ENCODE measurements at regions not wholly inside any gene's neighbourhood (a gene's known extent, or its start where the extent isn't known, plus 50 kb on each side); places are given as distances from the start of the nearest gene placed in this dataset.

- no peak for DNase-seq (ENCODE audit: insufficient read length, low spot score)
- no peak for FAIRE-seq
These were observed 178.2 kb upstream of the NRG3 start for GRCh38 chr10:81696609-81697388.

DNA sequence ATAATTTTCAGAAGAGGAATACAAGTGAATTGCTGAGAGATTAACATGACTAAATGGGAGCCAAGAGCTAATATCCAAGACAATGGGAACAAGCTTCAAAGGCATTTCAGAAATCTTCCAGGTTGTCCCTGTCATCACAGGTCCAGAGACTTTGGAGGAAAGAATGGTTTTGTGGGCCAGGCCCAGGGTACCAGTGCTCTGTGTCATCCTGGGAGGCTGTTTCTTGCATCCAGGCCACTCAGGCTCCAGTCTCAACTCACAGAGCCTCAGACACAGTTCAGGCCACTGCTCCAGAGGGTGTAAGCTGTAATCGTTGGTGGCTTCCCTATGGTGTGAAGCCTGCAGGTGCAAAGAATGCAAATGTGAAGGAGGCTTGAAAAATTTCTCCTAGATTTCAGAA, 170.4 kb upstream of the NRG3 start:
- DNase-seq (ENCODE audit: insufficient read length, low spot score) (no peak), FAIRE-seq (no peak)
- TF ChIP-seq CTCF (IDR thresholded peaks at IDR 0.05; ENCODE audit: insufficient read depth, missing control alignments) = no peak

More at GRCh38 chr10:81696609-81697388, 178.2 kb upstream of the NRG3 start:
- TF ChIP-seq CTCF (IDR thresholded peaks at IDR 0.05; ENCODE audit: insufficient read depth, missing control alignments) = no peak

GRCh38 chr10:81708416-81708815, 166.6 kb upstream of the NRG3 start:
- DNase-seq (ENCODE audit: insufficient read length, low spot score) = no peak
- FAIRE-seq = no peak
- TF ChIP-seq CTCF (IDR thresholded peaks at IDR 0.05; ENCODE audit: insufficient read depth, missing control alignments) = no peak

GRCh38 chr10:81708929-81709328, 166.1 kb upstream of the NRG3 start:
- no peak for DNase-seq (ENCODE audit: insufficient read length, low spot score)
- no peak for TF ChIP-seq CTCF (IDR thresholded peaks at IDR 0.05; ENCODE audit: insufficient read depth, missing control alignments)
- FAIRE-seq = no peak

GRCh38 chr10:81722399-81722798, 152.6 kb upstream of the NRG3 start:
- DNase-seq (ENCODE audit: insufficient read length, low spot score) (no peak), FAIRE-seq (no peak)
- no peak for TF ChIP-seq CTCF (IDR thresholded peaks at IDR 0.05; ENCODE audit: insufficient read depth, missing control alignments)

DNA sequence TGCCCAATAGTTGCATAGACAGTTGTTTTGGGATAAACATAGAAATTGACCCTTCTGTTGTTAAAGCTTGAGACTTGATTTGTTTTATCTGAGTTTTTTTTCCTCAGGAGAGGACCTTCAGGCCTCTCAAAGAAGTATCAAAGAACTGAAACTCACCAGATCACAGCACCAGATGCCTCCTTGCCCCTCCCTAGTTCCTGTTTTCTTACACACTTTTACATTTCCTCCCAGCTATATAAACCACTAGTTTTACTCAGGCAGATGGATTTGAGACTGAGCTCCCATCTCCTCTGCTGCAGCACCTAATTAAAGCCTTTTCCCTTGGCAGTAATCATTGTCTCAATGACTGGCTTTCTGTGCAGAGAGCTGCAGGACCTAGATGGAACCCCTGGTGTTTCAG, 150.6 kb upstream of the NRG3 start:
- FAIRE-seq (no peak), DNase-seq (ENCODE audit: insufficient read length, low spot score) (no peak)
- no peak for TF ChIP-seq CTCF (IDR thresholded peaks at IDR 0.05; ENCODE audit: insufficient read depth, missing control alignments)

DNA sequence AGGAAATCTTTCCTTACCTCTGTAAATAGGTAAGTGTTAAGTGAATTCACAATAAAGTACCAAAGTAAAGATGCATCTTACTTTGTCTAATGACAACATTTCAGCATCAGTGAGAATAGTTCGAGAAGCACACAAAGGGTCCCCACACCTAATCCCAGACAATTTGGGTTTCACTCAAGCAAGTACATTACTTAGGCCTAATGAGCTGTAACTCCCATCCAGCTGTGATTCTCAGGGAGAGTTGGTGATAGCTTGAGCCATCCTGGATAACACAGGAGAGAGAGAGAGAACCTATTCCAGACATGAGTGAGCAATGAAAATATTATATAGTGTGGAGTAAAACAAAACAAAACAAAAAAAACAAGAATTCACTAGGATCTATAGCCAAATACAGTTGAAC, 149.1 kb upstream of the NRG3 start:
- no peak for FAIRE-seq
- TF ChIP-seq CTCF (IDR thresholded peaks at IDR 0.05; ENCODE audit: insufficient read depth, missing control alignments) = no peak
- no peak for DNase-seq (ENCODE audit: insufficient read length, low spot score)

Measured in D721Med (cell line).